ENCODE measurements at regions not wholly inside any gene's neighbourhood (a gene's known extent, or its start where the extent isn't known, plus 50 kb on each side); places are given as distances from the start of the nearest gene placed in this dataset.
"Not testable (repeated sequence)": the region's sequence is repeated elsewhere in the genome, so short reads cannot be mapped to it uniquely, and the experiment has no call there.

GRCh38 chr2:120531863-120532600, 186.1 kb downstream of the INHBB start:
- DNase-seq (ENCODE audit: low read depth, low spot score): peak; percentile 41

- no peak for DNase-seq (ENCODE audit: low read depth, low spot score)
These were observed 187.7 kb downstream of the INHBB start for GRCh38 chr2:120533625-120534024.

DNA sequence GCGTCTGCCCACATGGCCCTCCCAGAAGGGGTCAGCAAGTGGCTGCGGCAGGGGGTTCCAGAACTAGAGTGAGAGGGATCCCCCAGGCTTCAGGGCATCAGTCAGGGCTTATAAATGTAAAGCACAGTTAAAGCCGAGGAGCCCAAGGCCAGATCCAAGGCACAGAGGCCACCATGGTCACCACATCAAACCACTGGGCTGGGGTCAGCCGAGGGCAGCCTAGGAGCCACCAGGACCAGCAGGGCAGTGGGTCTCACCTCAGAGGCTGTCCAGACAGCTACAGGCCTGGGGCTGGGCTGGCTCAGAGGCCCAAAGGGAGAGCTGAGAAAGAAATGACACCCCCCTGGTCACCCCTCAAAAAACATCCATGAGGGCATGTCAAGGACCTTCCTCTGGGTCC, 188.5 kb downstream of the INHBB start:
- no peak for DNase-seq (ENCODE audit: low read depth, low spot score)

GRCh38 chr2:120535081-120535480, 189.1 kb downstream of the INHBB start:
- DNase-seq (ENCODE audit: low read depth, low spot score): no peak

- DNase-seq (ENCODE audit: low read depth, low spot score): no peak
These were observed 190.2 kb downstream of the INHBB start for GRCh38 chr2:120536141-120536540.

GRCh38 chr2:120538691-120539423, 192.9 kb downstream of the INHBB start:
- DNase-seq (ENCODE audit: low read depth, low spot score): no peak

DNA sequence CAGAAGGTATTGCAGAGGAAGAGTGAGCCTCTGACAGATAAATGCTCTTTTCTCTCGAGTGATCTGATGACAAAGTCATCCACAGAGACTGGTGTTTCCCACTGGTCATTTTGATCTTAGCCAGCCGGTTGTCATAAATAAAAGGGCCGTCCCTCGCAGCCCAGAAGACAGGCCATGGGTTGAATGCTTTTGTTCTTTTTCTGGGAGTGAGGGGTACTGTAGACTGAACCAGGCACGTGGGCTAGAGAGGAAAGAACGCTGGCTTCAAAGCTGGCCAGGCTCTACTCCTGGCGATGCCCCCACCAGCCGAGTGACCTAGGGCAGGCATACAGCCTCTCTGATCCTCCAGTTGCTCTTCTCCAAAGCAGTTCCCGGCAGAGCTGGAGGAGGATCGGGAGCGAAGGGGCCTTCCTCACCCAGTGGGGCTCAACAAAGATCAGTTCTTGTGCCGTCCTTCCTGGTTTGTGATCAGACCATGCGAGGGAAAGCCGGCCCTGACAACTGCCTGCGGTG, 193.5 kb downstream of the INHBB start:
- no peak for DNase-seq (ENCODE audit: low read depth, low spot score)

DNA sequence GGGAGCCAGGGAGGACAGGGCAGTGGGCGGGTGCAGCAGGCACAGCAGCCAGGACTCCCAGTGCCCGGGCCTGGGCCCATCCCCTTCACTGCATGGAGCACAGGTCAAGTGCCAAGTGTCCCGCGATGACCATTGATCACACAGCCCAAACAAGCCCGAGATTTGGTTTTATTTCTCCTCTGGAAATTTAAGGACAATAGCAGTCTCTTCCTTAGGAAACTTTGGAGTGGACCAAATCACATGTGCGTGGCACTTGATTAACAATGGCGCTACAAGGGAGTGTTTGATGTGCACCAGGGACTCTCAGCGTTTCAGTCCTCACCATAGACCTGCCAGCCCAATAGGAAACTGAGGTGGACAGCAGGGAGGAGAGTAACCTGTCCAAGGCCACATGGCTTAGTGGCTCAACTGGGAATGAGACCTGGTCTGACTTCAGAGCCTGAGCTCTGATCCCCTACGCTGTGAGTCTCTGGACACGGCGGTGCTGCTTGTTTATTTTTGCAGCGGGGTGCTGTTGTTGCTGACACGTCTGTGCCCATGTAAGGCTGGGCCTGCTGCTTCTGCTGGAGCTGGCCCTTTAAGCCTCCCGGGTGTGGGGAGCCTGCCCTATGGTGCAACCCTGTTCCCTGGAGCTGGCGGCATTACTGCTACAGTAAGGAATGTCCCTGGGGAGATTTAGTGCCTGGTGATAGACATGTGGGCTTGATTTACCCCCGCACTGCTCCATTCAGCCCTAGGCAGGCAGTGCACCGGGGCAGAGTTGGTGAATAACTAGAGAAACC, 194.2 kb downstream of the INHBB start:
- peak; percentile 77 for DNase-seq (ENCODE audit: low read depth, low spot score)

- no peak for DNase-seq (ENCODE audit: low read depth, low spot score)
These were observed 194.7 kb upstream of the GLI2 start for GRCh38 chr2:120540719-120541552.

- DNase-seq (ENCODE audit: low read depth, low spot score): no peak
These were observed 194.1 kb upstream of the GLI2 start for GRCh38 chr2:120541553-120541932.

GRCh38 chr2:120541972-120542670, 193.5 kb upstream of the GLI2 start:
- DNase-seq (ENCODE audit: low read depth, low spot score): no peak

- no peak for DNase-seq (ENCODE audit: low read depth, low spot score)
These were observed 192.6 kb upstream of the GLI2 start for GRCh38 chr2:120542911-120543527.

GRCh38 chr2:120543899-120544298, 191.8 kb upstream of the GLI2 start:
- no peak for DNase-seq (ENCODE audit: low read depth, low spot score)

GRCh38 chr2:120544522-120544921, 191.1 kb upstream of the GLI2 start:
- no peak for DNase-seq (ENCODE audit: low read depth, low spot score)

- not testable (repeated sequence) for DNase-seq (ENCODE audit: low read depth, low spot score)
These were observed 190.7 kb upstream of the GLI2 start for GRCh38 chr2:120545007-120545406.

DNA sequence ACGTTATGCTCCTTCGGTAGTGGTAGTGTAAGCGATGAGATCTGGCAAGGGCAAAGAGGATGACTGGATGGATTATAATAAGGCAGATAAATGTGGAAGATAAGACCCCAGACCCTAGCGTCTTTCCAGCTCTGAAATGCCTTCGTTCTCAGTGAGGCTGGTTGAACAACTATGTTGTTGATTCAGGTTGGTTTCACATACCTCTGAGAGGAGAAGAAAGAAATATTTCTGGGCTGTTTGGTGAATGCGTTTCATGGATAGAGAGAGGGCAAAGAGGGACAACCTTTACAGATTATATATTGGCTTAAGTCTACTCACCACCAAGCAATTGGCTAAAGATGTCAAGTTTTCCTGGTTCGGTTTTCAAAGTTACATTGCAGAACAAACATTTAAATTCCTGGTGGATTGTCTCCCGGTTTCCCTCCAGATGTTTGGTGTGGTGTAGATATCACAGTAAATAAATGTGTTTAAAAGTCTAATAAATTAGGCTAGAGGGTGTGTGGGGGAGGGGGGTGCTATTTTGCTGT, 190.1 kb upstream of the GLI2 start:
- no peak for DNase-seq (ENCODE audit: low read depth, low spot score)

GRCh38 chr2:120546048-120546864, 189.4 kb upstream of the GLI2 start:
- DNase-seq (ENCODE audit: low read depth, low spot score): no peak

GRCh38 chr2:120546865-120547390, 188.7 kb upstream of the GLI2 start:
- DNase-seq (ENCODE audit: low read depth, low spot score): no peak

GRCh38 chr2:120547662-120548061, 188.0 kb upstream of the GLI2 start:
- no peak for DNase-seq (ENCODE audit: low read depth, low spot score)
